OCI-LY3 (cell line): ENCODE measurements at regions not wholly inside any gene's neighbourhood (a gene's known extent, or its start where the extent isn't known, plus 50 kb on each side); places are given as distances from the start of the nearest gene placed in this dataset.

Experiments used
- CTCF ChIP-seq: fragments of 200-600, 300-600 bp; sonication (generic); IDR thresholded peaks from 2 replicates; pipeline ENCODE4 v1.5.1; 2014; ENCODE audit warnings: antibody characterized with exemption, low read length, low read depth
- EZH2phosphoT487 ChIP-seq: fragments of 200-600 bp; shearing (Covaris generic); IDR thresholded peaks from 2 replicates; pipeline ENCODE4 v1.6.1; 2018; ENCODE audit warnings: antibody characterized with exemption, mixed run types, low read depth

- TF ChIP-seq CTCF (no peak), EZH2phosphoT487 (no peak)
Measured at GRCh38 chr4:145414226-145414625, 67.4 kb upstream of the SMAD1 start.
